GM19035 (cell line): ENCODE measurements at regions not wholly inside any gene's neighbourhood (a gene's known extent, or its start where the extent isn't known, plus 50 kb on each side); places are given as distances from the start of the nearest gene placed in this dataset.
"Not testable (repeated sequence)": the region's sequence is repeated elsewhere in the genome, so short reads cannot be mapped to it uniquely, and the experiment has no call there.

Source experiments
- ATAC-seq: cut with Tn5 transposase; IDR thresholded peaks from one replicate; pipeline ENCODE4 v1.9.1; 2021; ENCODE audit not compliant: unreplicated experiment

DNA sequence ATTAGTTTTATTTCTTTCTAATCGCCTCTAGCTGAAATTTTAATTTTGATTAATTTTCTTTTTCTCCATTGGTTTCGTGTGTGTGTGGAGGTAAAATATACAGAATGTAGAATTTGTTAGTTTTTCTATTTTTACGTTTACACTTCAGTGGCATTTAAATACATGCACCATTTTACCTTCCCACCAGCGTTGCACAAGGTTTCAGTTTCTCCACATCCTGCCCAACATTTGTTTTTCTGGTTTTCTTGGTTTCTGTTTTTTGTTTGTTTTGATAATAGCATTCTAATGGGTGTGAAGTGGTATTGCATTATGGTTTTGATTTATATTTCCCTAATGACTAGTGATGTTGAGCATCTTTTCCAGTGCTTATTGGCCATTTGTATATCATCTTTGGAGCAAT is 871.4 kb upstream of the DEFB115 start:
- not testable (repeated sequence) for ATAC-seq

- not testable (repeated sequence) for ATAC-seq
Measured at GRCh38 chr20:30387823-30388222, 869.6 kb upstream of the DEFB115 start.

DNA sequence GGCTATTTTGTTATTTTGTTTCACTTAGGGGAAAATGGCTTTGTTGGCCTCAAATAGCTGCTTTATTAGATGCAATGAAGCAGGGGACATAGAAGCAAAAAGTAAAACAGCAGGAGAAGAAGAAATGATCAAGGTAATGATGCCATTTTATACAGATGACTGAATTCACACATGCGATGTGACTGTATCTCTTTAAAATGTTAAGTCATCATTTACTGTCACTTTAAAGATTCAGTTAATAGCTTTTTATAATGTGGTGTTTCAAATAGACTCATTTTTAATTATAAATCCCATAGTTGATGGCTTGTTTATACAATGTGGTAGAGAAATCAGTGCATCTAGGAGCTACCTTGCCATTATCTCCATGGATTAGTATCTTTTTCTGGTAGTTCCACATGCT is 863.9 kb upstream of the DEFB115 start:
- not testable (repeated sequence) for ATAC-seq

- ATAC-seq: not testable (repeated sequence)
Measured at GRCh38 chr20:30397111-30397510, 860.4 kb upstream of the DEFB115 start.

DNA sequence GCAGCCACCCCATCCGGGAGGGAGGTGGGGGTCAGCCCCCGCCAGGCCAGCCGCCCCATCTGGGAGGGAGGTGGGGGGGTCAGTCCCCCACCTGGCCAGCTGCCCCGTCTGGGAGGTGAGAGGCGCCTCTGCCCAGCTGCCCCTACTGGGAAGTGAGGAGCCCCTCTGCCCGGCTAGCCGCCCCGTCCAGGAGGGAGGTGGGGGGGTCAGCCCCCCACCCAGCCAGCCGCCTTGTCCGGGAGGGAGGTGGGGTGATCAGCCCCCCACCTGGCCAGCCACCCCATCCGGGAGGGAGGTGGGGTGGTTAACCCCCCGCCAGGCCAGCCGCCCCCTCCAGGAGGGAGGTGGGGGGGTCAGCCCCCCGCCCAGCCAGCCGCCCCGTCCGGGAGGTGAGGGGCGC is 852.4 kb upstream of the DEFB115 start:
- ATAC-seq: not testable (repeated sequence)

DNA sequence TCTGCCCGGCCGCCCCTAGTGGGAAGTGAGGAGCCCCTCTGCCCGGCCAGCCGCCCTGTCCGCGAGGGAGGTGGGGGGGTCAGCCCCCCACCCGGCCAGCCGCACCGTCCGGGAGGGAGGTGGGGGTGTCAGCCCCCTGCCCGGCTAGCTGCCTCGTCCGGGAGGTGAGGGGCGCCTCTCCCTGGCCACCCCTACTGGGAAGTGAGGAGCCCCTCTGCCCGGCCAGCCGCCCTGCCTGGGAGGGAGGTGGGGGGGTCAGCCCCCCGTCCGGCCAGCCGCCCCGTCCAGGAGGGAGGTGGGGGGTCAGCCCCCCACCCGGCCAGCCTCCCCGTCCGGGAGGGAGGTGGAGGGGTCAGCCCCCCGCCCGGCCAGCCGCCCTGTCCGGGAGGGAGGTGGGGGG is 851.9 kb upstream of the DEFB115 start:
- ATAC-seq: not testable (repeated sequence)

DNA sequence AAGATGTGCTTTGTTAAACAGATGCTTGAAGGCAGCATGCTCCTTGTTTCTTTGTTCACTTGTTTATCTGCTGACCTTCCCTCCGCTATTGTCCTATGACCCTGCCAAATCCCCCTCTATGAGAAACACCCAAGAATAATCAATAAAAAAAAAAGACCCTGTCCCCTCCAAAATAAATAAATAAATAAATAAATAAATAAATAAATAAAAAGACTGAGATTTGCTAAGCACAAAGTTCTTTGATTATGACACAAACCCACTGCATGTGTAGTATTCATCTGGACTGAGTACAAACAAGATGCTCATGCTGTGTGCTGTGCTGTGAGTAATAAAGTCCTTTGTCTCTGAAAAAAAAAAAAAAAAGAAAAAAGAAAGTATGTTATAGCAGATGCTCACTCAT is 851.1 kb upstream of the DEFB115 start:
- not testable (repeated sequence) for ATAC-seq

GRCh38 chr20:30412972-30413371 is 844.5 kb upstream of the DEFB115 start:
- no peak for ATAC-seq

GRCh38 chr20:30417387-30417786 is 840.1 kb upstream of the DEFB115 start:
- not testable (repeated sequence) for ATAC-seq

DNA sequence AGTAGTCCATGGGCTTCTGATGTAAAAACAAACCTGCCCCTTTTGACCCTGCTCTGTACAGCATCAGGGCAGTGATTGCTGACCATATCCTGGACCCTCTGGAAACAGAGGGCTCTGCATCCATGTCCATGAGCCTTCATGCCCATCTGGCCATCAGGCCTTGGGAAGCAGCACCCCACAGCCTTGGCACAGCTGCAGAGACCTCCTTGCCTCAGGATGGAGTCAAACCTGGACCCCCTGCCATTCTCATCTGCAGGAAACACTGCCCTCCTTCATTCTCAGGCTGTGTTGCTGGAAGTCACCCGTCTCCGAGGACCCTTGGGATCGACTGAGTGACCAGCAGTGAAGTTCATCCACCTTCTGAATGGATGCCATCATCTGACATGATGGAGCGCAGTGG is 839.1 kb upstream of the DEFB115 start:
- ATAC-seq: not testable (repeated sequence)

- ATAC-seq: no peak
Measured at GRCh38 chr20:30419466-30419865, 838.0 kb upstream of the DEFB115 start.

GRCh38 chr20:30419871-30420420 is 837.5 kb upstream of the DEFB115 start:
- ATAC-seq: not testable (repeated sequence)
